K562 (cell line): ENCODE measurements at regions not wholly inside any gene's neighbourhood (a gene's known extent, or its start where the extent isn't known, plus 50 kb on each side); places are given as distances from the start of the nearest gene placed in this dataset.
A peak's percentile ranks its signal among the peaks of the same experiment; 100 is the strongest.

Source experiments
- CAMTA2 ChIP-seq: fragments of 250-450 bp; sonication (Bioruptor Pico); conservative IDR thresholded peaks from 2 replicates; pipeline ENCODE4 v1.5.1; 2022
- ELF1 ChIP-seq: fragments of 200-800 bp; sonication (Bioruptor generic); IDR thresholded peaks from 2 replicates; pipeline ENCODE4 v1.6.1; 2016; ENCODE audit warnings: missing genetic modification characterization, missing compliant biosample characterization
- NFIX ChIP-seq: fragments of 250-450 bp; sonication (Bioruptor Pico); IDR thresholded peaks from 2 replicates; pipeline ENCODE4 v1.4.0; 2020; ENCODE audit warnings: low read depth, mild to moderate bottlenecking, moderate library complexity
- OTX1 ChIP-seq: fragments of 450-650 bp; formaldehyde crosslinking; IDR thresholded peaks from 2 replicates; pipeline ENCODE4 v1.4.0; 2022; ENCODE audit warnings: mild to moderate bottlenecking
- PCBP2 ChIP-seq: fragments of 200-400 bp; formaldehyde crosslinking; IDR thresholded peaks from 2 replicates; pipeline ENCODE4 v1.6.1; 2018; ENCODE audit warnings: low read length, low read depth, mild to moderate bottlenecking, moderate library complexity; ENCODE audit not compliant: poor library complexity, severe bottlenecking
- SAP30 ChIP-seq: fragments of 200-600 bp; sonication (generic); IDR thresholded peaks from 2 replicates; pipeline ENCODE4 v1.6.1; 2012; ENCODE audit warnings: borderline replicate concordance, low read depth, mild to moderate bottlenecking, moderate library complexity, low read length, control low read depth, inconsistent platforms; ENCODE audit not compliant: insufficient read depth, poor library complexity, severe bottlenecking
- ZNF668 ChIP-seq: fragments of 250-450 bp; sonication (Bioruptor Pico); IDR thresholded peaks from 2 replicates; pipeline ENCODE4 v1.8.0; 2022; ENCODE audit warnings: mild to moderate bottlenecking, inconsistent platforms
- TF ChIP-seq, protein P1 (sequence below), 2 experiments: fragments of 150-350 bp in 1 of 2; IDR thresholded peaks; 2 replicates each; pipeline ENCODE4 v1.6.1; 2012 to 2016; ENCODE audit warnings: low read depth in 2 of 2, low read length in 2 of 2, mild to moderate bottlenecking in 1 of 2, moderate library complexity in 1 of 2
- TF ChIP-seq, protein P2 (sequence below): fragments of 450-650 bp; formaldehyde crosslinking; IDR thresholded peaks from 2 replicates; pipeline ENCODE4 v1.4.0; 2020; ENCODE audit warnings: mild to moderate bottlenecking, moderate library complexity
- TF ChIP-seq, protein P3 (sequence below): fragments of 450-650 bp; IDR thresholded peaks from 2 replicates; pipeline ENCODE4 v1.6.1; 2018; ENCODE audit not compliant: partially characterized antibody
- TF ChIP-seq, protein P4 (sequence below), 2 experiments: fragments of 450-650 bp in 1 of 2; sonication (generic) in 1 of 2; formaldehyde crosslinking in 1 of 2; IDR thresholded peaks in 1 of 2; conservative IDR thresholded peaks in 1 of 2; 2 replicates each; pipeline versions ENCODE4 v1.6.1 to v1.8.1; 2016 to 2023; ENCODE audit warnings: mild to moderate bottlenecking in 2 of 2, moderate library complexity in 2 of 2, inconsistent platforms in 1 of 2, missing genetic modification reagents in 1 of 2
- TF ChIP-seq, protein P5 (sequence below): fragments of 450-650 bp; IDR thresholded peaks from 2 replicates; pipeline ENCODE4 v1.6.1; 2017; ENCODE audit warnings: antibody characterized with exemption

DNA sequence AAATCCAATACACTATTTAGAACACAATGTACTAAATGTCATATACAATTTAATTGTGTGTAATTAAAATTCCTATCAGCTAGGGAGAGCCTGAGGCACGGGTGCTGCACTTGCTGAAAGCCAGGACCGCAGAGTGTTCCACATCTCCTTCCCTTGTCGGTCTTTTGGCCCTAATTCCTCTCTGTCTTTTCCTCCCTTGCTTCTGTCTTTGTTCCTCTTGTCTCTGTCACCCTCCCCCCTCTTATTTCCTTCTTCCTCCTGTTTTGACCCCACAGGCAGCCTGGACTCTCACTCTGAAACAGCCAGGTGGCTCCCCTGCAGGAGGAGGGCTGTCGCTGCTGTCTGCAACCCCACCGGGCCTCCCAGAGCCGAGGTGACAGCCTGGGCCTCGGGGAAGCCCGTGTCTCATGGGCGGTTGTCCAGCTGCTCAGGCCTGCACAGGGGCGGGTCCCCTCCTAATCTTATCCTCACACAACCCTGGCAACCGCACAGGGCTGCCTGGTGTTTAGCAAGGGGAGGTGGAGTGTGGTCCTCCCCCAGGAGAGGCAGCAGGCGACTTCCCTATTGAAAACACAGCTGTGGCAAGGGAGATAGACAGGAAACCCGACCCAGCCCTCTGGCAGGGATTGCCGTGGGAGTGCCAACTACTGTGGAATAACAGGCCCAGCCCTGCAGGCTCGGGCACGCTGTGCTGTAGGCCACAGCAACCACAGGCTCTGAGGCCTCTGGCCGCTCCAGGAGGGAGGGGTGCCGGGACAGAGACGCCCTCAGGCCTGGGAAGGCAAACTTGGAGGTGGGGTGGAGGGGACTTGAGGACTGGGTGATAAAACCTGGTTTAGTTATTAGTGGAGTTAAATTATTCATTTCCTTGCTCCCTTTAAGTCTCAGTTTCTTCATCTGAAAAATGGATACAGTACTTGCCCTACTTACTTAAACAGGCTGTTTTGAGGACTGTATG, 68.8 kb upstream of the WDR26 start (continued):
- TF ChIP-seq, protein P1, sequence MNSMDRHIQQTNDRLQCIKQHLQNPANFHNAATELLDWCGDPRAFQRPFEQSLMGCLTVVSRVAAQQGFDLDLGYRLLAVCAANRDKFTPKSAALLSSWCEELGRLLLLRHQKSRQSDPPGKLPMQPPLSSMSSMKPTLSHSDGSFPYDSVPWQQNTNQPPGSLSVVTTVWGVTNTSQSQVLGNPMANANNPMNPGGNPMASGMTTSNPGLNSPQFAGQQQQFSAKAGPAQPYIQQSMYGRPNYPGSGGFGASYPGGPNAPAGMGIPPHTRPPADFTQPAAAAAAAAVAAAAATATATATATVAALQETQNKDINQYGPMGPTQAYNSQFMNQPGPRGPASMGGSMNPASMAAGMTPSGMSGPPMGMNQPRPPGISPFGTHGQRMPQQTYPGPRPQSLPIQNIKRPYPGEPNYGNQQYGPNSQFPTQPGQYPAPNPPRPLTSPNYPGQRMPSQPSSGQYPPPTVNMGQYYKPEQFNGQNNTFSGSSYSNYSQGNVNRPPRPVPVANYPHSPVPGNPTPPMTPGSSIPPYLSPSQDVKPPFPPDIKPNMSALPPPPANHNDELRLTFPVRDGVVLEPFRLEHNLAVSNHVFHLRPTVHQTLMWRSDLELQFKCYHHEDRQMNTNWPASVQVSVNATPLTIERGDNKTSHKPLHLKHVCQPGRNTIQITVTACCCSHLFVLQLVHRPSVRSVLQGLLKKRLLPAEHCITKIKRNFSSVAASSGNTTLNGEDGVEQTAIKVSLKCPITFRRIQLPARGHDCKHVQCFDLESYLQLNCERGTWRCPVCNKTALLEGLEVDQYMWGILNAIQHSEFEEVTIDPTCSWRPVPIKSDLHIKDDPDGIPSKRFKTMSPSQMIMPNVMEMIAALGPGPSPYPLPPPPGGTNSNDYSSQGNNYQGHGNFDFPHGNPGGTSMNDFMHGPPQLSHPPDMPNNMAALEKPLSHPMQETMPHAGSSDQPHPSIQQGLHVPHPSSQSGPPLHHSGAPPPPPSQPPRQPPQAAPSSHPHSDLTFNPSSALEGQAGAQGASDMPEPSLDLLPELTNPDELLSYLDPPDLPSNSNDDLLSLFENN (IDR thresholded peaks at IDR 0.05; ENCODE audit: low read depth in 2 of 2, low read length in 2 of 2), result peak in 1 of 2 experiments; percentile 99; a peak in 2 of 4 replicates
- TF ChIP-seq, protein P2, sequence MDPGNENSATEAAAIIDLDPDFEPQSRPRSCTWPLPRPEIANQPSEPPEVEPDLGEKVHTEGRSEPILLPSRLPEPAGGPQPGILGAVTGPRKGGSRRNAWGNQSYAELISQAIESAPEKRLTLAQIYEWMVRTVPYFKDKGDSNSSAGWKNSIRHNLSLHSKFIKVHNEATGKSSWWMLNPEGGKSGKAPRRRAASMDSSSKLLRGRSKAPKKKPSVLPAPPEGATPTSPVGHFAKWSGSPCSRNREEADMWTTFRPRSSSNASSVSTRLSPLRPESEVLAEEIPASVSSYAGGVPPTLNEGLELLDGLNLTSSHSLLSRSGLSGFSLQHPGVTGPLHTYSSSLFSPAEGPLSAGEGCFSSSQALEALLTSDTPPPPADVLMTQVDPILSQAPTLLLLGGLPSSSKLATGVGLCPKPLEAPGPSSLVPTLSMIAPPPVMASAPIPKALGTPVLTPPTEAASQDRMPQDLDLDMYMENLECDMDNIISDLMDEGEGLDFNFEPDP (CRISPR knock-in tag), result peak; percentile 76; the same call in 1 of the 2 replicates
- peak; percentile 70; the same call in 1 of the 2 replicates for TF ChIP-seq ZNF668 (CRISPR knock-in tag)
- TF ChIP-seq, protein P3, sequence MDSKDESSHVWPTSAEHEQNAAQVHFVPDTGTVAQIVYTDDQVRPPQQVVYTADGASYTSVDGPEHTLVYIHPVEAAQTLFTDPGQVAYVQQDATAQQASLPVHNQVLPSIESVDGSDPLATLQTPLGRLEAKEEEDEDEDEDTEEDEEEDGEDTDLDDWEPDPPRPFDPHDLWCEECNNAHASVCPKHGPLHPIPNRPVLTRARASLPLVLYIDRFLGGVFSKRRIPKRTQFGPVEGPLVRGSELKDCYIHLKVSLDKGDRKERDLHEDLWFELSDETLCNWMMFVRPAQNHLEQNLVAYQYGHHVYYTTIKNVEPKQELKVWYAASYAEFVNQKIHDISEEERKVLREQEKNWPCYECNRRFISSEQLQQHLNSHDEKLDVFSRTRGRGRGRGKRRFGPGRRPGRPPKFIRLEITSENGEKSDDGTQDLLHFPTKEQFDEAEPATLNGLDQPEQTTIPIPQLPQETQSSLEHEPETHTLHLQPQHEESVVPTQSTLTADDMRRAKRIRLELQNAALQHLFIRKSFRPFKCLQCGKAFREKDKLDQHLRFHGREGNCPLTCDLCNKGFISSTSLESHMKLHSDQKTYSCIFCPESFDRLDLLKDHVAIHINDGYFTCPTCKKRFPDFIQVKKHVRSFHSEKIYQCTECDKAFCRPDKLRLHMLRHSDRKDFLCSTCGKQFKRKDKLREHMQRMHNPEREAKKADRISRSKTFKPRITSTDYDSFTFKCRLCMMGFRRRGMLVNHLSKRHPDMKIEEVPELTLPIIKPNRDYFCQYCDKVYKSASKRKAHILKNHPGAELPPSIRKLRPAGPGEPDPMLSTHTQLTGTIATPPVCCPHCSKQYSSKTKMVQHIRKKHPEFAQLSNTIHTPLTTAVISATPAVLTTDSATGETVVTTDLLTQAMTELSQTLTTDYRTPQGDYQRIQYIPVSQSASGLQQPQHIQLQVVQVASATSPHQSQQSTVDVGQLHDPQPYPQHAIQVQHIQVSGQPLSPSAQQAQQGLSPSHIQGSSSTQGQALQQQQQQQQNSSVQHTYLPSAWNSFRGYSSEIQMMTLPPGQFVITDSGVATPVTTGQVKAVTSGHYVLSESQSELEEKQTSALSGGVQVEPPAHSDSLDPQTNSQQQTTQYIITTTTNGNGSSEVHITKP, result peak; percentile 15
- no peak for TF ChIP-seq SAP30
- TF ChIP-seq, protein P4, sequence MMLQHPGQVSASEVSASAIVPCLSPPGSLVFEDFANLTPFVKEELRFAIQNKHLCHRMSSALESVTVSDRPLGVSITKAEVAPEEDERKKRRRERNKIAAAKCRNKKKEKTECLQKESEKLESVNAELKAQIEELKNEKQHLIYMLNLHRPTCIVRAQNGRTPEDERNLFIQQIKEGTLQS (IDR thresholded peaks at IDR 0.05), result no peak; the same call in 1 of the 2 replicates
- TF ChIP-seq, protein P4 (CRISPR knock-in tag; conservative IDR thresholded peaks at IDR 0.05), result peak; percentile 35; the same call in 1 of the 2 replicates
- no peak for TF ChIP-seq NFIX
- peak; percentile 46 for TF ChIP-seq OTX1 (CRISPR knock-in tag)
- peak; percentile 89 for TF ChIP-seq ELF1 (tag)
- TF ChIP-seq PCBP2, result no peak
- TF ChIP-seq CAMTA2, result peak; percentile 77; the same call in 1 of the 2 replicates
- TF ChIP-seq, protein P5, sequence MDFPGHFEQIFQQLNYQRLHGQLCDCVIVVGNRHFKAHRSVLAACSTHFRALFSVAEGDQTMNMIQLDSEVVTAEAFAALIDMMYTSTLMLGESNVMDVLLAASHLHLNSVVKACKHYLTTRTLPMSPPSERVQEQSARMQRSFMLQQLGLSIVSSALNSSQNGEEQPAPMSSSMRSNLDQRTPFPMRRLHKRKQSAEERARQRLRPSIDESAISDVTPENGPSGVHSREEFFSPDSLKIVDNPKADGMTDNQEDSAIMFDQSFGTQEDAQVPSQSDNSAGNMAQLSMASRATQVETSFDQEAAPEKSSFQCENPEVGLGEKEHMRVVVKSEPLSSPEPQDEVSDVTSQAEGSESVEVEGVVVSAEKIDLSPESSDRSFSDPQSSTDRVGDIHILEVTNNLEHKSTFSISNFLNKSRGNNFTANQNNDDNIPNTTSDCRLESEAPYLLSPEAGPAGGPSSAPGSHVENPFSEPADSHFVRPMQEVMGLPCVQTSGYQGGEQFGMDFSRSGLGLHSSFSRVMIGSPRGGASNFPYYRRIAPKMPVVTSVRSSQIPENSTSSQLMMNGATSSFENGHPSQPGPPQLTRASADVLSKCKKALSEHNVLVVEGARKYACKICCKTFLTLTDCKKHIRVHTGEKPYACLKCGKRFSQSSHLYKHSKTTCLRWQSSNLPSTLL, result no peak
